ENCODE measurements at regions not wholly inside any gene's neighbourhood (a gene's known extent, or its start where the extent isn't known, plus 50 kb on each side); places are given as distances from the start of the nearest gene placed in this dataset.

DNA sequence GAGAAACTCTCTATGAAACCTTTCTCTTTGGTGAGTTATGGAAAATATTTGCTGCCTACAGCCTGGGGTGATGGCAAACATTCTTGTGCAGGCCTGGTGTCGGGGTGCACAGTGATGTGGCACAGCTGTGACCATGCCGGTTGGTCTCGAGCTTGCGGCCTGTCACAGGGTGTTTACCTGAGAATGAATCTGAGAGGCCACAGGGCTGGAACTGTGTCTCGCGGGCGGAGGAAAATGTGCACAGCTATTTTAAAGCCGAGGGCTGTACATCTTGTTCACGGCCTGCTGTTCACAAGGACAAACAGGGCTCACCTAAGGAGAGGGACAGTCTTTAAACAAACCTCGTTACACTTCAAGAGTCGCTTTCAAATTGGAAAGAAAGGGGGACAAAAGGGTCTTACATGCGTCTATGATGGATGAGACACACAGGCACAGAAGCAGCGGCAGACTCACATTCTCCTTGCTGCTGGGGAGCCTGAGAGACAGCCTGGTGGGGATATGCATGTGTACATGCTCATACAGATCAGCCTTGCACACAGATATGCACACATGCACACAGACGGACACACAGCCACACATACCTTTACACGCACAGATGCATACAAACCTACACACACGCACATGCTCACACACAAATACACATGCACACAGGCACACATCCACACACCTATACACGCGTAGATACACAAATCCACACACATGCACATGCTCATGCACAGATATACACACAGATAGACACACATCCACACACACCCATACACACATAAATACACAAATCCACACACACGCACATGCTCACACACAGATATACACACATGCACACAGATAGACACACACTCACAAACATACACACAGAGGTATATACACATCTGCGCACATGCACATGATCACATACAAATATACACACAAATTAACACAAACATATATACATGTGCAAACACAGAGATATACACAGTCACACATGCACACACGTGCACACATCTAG is 69.6 kb upstream of the FOXA2 start:
- Histone ChIP-seq H3K4me3 (ENCODE audit: control extremely low read depth in 1 of 5, extremely low read depth in 1 of 5, insufficient read depth in 1 of 5, low read depth in 2 of 5, low read length in 4 of 5) (no peak overlapping the region), H3K9ac (ENCODE audit: low read length) (no peak overlapping the region), H3K27ac (ENCODE audit: low read length in 2 of 2) (no peak overlapping the region), H3K27me3 (replicated peaks in 1 of 4; ENCODE audit: control extremely low read depth in 1 of 4, control insufficient read depth in 3 of 4, insufficient read depth in 4 of 4, low read length in 3 of 4) (peaks cover 0 to 5% (median 0%) of the 10 kb centered on the region in 4 experiments), H3K4me2 (replicated peaks; ENCODE audit: low read depth, low read length, poor library complexity, severe bottlenecking) (no peak overlapping the region), H3K79me2 (ENCODE audit: control insufficient read depth, insufficient read depth, low read length) (no peaks in the 10 kb centered on the region), H4K20me1 (ENCODE audit: control insufficient read depth, insufficient read depth, low read length, poor library complexity, severe bottlenecking) (no peaks in the 10 kb centered on the region), H2AFZ (ENCODE audit: insufficient read depth, low read depth, low read length, poor library complexity, severe bottlenecking) (no peak overlapping the region), H3K4me1 (ENCODE audit: control insufficient read depth in 2 of 2, insufficient read depth in 2 of 2, low read length in 2 of 2) (no peaks in the 10 kb centered on the region), H3K9me3 (ENCODE audit: control extremely low read depth in 1 of 3, control insufficient read depth in 2 of 3, insufficient read depth in 1 of 3, low read length in 2 of 3) (peaks cover 0 to 16% (median 0%) of the 10 kb centered on the region in 3 donors), H3K36me3 (replicated peaks in 1 of 2; ENCODE audit: control extremely low read depth in 1 of 2, control insufficient read depth in 1 of 2, extremely low read depth in 1 of 2, insufficient read depth in 2 of 2, low read length in 1 of 2) (no peaks in the 10 kb centered on the region)
- ChIA-PET CTCF (no interaction called here), POLR2A (no interaction called here)
- DNase-seq (no peak), ATAC-seq (ENCODE audit: low read depth) (no peak)
- Mint-ChIP-seq H3K4me1 (no peaks in the 10 kb centered on the region), H3K27ac (no peak overlapping the region), H3K9me3 (ENCODE audit: insufficient read depth) (no peaks in the 10 kb centered on the region), H3K4me3 (no peak overlapping the region), H3K27me3 (peaks cover 7% of the 10 kb centered on the region)
- 95% methylated on average over 19 of the region's 21 CpGs for WGBS (ENCODE audit: insufficient coverage)
- intact Hi-C loops (cut with micrococcal nuclease), result no loop called here
- TF ChIP-seq, protein P1, sequence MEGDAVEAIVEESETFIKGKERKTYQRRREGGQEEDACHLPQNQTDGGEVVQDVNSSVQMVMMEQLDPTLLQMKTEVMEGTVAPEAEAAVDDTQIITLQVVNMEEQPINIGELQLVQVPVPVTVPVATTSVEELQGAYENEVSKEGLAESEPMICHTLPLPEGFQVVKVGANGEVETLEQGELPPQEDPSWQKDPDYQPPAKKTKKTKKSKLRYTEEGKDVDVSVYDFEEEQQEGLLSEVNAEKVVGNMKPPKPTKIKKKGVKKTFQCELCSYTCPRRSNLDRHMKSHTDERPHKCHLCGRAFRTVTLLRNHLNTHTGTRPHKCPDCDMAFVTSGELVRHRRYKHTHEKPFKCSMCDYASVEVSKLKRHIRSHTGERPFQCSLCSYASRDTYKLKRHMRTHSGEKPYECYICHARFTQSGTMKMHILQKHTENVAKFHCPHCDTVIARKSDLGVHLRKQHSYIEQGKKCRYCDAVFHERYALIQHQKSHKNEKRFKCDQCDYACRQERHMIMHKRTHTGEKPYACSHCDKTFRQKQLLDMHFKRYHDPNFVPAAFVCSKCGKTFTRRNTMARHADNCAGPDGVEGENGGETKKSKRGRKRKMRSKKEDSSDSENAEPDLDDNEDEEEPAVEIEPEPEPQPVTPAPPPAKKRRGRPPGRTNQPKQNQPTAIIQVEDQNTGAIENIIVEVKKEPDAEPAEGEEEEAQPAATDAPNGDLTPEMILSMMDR (IDR thresholded peaks at IDR 0.05), result no peak
- no peak for TF ChIP-seq EZH2 (IDR thresholded peaks at IDR 0.05; ENCODE audit: borderline replicate concordance, insufficient read depth, low read depth, low read length, poor library complexity, severe bottlenecking)

DNA sequence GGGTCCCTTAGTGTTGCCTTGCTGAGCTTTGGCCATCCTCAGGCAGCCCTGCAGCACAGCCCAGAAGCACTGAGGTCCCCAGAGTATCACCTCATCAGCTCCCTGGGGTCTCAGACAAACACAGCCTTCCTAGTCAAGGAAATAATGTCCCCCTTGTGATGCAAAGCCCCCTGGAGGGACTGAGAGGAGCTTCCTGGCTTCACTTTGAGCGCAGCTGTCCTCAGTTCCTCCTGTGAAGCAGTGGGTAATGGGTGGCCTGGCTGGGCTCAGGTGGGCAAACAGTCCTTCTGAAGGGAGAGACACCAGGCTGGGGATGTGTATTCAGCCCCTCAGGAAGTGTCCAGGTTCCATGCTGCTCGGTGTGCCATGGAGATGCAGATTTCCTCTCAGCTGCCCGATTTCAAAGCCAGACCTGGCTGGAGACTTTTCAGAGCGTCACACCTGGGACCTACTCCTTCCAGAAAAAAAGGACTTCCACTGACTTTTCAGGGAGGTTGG is 79.2 kb upstream of the FOXA2 start:
- Histone ChIP-seq H3K36me3 (replicated peaks in 1 of 2; ENCODE audit: control extremely low read depth in 1 of 2, control insufficient read depth in 1 of 2, extremely low read depth in 1 of 2, insufficient read depth in 2 of 2, low read length in 1 of 2) (no peaks in the 10 kb centered on the region), H3K9me3 (ENCODE audit: control extremely low read depth in 1 of 3, control insufficient read depth in 2 of 3, insufficient read depth in 1 of 3, low read length in 2 of 3) (peaks cover 0 to 8% (median 0%) of the 10 kb centered on the region in 3 donors), H3K9ac (ENCODE audit: low read length) (no peak overlapping the region), H2AFZ (ENCODE audit: insufficient read depth, low read depth, low read length, poor library complexity, severe bottlenecking) (no peak overlapping the region), H3K4me1 (ENCODE audit: control insufficient read depth in 2 of 2, insufficient read depth in 2 of 2, low read length in 2 of 2) (no peaks in the 10 kb centered on the region), H3K27me3 (replicated peaks in 1 of 4; ENCODE audit: control extremely low read depth in 1 of 4, control insufficient read depth in 3 of 4, insufficient read depth in 4 of 4, low read length in 3 of 4) (no peaks in the 10 kb centered on the region), H3K27ac (ENCODE audit: low read length in 2 of 2) (no peak overlapping the region), H4K20me1 (ENCODE audit: control insufficient read depth, insufficient read depth, low read length, poor library complexity, severe bottlenecking) (no peaks in the 10 kb centered on the region), H3K4me3 (ENCODE audit: control extremely low read depth in 1 of 5, extremely low read depth in 1 of 5, insufficient read depth in 1 of 5, low read depth in 2 of 5, low read length in 4 of 5) (no peak overlapping the region), H3K79me2 (ENCODE audit: control insufficient read depth, insufficient read depth, low read length) (no peaks in the 10 kb centered on the region), H3K4me2 (replicated peaks; ENCODE audit: low read depth, low read length, poor library complexity, severe bottlenecking) (no peak overlapping the region)
- ATAC-seq (ENCODE audit: low read depth) (no peak), DNase-seq (no peak)
- no peak overlapping the region for H3K4me3 Mint-ChIP-seq
- no peak overlapping the region for H3K27ac Mint-ChIP-seq
- no peaks in the 10 kb centered on the region for H3K27me3 Mint-ChIP-seq
- CTCF ChIA-PET, result no interaction called here
- 29% methylated on average over 4 of the region's 4 CpGs for WGBS (ENCODE audit: insufficient coverage)
- TF ChIP-seq, protein P1 (IDR thresholded peaks at IDR 0.05), result no peak
- no peak for TF ChIP-seq EZH2 (IDR thresholded peaks at IDR 0.05; ENCODE audit: borderline replicate concordance, insufficient read depth, low read depth, low read length, poor library complexity, severe bottlenecking)
- POLR2A ChIA-PET, result no interaction called here
- H3K4me1 Mint-ChIP-seq, result no peaks in the 10 kb centered on the region
- intact Hi-C loops (cut with micrococcal nuclease), result no loop called here
- peaks cover 7% of the 10 kb centered on the region for H3K9me3 Mint-ChIP-seq (ENCODE audit: insufficient read depth)
